Erythroblast (primary cell): ENCODE measurements at regions not wholly inside any gene's neighbourhood (a gene's known extent, or its start where the extent isn't known, plus 50 kb on each side); places are given as distances from the start of the nearest gene placed in this dataset.

ENCODE experiments used
- GATA1 ChIP-seq: IDR thresholded peaks from 2 replicates; pipeline ENCODE4 v1.6.1; 2011; ENCODE audit warnings: low read depth, mild to moderate bottlenecking, control low read depth, low read length, moderate library complexity
- POLR2A ChIP-seq: IDR thresholded peaks from 2 replicates; pipeline ENCODE4 v1.6.1; 2011; ENCODE audit warnings: mild to moderate bottlenecking, low read length

DNA sequence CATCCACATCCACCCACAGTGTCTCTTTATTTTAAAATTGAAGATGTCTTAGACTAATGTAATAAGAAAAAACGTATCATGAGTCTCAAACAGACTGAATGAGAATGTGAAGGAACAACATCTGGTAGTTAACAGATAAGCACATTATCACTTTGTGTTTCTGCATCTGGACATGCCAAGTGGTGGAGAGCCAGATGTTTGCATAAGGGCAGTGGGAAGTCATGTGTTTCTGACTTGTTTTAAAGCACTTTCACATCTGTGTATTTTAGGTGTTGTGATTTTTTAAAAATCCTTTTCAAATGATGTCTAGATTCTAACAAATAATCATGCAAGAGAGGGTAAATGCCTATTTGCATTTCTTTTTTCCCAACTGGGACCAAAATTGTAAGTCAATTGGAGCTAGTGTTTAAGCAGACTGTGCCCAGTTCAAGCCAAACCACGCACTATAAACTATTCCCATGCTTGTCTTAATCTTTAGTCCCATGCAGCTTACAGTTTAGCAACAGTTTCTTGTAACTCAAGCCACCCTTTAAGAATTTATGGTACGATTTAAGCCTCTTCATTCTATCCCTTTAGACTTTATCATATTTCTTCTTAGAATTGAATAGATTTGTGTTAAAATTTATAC is 272.7 kb upstream of the DOK6 start:
- TF ChIP-seq POLR2A (no peak), GATA1 (no peak)
